ENCODE measurements at regions not wholly inside any gene's neighbourhood (a gene's known extent, or its start where the extent isn't known, plus 50 kb on each side); places are given as distances from the start of the nearest gene placed in this dataset.
"Not testable (repeated sequence)": the region's sequence is repeated elsewhere in the genome, so short reads cannot be mapped to it uniquely, and the experiment has no call there.

- DNase-seq = no peak
These were observed 1696.3 kb upstream of the TMEFF2 start for GRCh38 chr2:193891023-193891422.

- DNase-seq = no peak
These were observed 1690.7 kb upstream of the TMEFF2 start for GRCh38 chr2:193885419-193885818.

- DNase-seq = no peak
These were observed 1689.1 kb upstream of the TMEFF2 start for GRCh38 chr2:193883820-193884219.

DNA sequence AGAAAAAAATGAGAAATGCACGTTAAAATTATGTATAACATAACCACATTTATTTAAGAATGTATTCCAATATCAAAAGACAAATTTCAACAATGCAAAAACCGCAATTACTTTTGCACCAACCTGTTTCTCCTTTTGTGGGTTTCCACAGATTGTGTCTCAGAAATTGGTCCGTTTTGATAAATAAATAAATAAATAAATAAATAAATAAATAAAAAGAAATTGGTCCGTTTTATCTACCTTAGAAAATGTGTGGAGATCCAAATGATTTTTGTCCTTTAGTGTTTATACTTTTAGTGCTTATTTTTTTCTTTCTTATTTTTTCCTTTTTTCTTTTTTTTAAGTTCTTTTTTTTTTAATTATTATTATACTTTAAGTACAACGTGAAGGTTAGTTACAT, 1682.2 kb upstream of the TMEFF2 start:
- no peak for DNase-seq

- DNase-seq = no peak
These were observed 1674.8 kb upstream of the TMEFF2 start for GRCh38 chr2:193869564-193869963.

GRCh38 chr2:193868833-193869232, 1674.1 kb upstream of the TMEFF2 start:
- no peak for DNase-seq

- no peak for DNase-seq
These were observed 1673.4 kb upstream of the TMEFF2 start for GRCh38 chr2:193868132-193868531.

DNA sequence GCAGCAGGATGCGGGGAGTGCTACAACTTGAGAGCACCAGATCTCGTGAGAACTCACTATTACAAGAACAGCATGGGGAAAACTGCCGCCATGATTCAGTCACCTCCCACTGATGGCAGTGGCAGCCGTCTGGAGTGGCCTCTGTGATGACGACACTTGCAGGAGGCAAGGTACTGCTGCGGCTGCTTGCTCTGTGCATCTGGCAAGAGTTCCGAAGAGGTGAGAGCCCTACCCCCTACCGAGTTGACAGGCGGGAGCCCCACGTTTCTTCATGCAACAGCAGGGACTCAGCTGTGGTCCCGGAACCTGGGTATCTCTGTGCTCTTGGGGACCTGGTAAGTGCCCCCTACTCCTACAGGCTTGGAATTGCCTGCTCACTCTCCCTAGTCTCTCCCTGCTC, 1672.7 kb upstream of the TMEFF2 start:
- no peak for DNase-seq

DNA sequence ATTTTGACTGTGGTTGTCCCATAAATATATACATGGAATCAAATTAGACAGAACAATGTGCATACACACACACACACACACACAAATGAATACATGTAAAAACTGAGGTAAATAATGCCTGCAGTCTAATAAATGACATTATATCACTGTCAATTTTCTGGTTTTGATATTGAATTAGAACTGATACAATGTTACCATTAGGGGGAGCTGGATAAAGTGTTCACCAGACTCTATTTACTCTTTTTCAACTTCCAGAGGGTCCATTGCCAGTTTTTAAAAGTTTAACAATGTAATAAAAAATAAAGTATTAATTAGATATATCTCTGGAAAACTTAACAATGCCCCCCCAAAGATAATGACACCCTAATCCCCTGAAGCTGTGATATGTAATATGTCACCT, 1666.8 kb upstream of the TMEFF2 start:
- DNase-seq = no peak

- DNase-seq = no peak
These were observed 1653.3 kb upstream of the TMEFF2 start for GRCh38 chr2:193847991-193848390.

- DNase-seq = no peak
These were observed 1652.4 kb upstream of the TMEFF2 start for GRCh38 chr2:193847130-193847529.

DNA sequence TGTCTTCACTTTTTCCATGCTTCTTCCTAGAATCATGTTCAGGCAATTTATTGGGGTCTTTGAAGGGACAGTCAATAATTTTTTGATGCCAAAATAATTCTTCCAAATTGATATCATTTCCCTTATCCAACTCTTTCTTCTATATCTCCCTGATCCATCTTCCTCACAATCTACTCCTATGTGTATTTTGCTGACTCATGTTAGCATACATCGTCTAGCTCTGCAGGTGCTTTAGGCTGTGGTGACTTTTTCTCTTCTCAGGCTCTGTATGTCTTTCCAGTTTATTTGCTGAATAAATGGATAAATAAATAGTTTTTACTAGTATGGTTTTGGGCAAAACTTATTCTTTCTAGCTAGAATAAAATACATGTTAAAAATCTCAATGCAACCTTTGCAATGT, 1650.9 kb upstream of the TMEFF2 start:
- DNase-seq = no peak

- DNase-seq = no peak
These were observed 1648.9 kb upstream of the TMEFF2 start for GRCh38 chr2:193843675-193844074.

- no peak for DNase-seq
These were observed 1646.8 kb upstream of the TMEFF2 start for GRCh38 chr2:193841384-193842150.

- no peak for DNase-seq
These were observed 1642.5 kb upstream of the TMEFF2 start for GRCh38 chr2:193837111-193837738.

DNA sequence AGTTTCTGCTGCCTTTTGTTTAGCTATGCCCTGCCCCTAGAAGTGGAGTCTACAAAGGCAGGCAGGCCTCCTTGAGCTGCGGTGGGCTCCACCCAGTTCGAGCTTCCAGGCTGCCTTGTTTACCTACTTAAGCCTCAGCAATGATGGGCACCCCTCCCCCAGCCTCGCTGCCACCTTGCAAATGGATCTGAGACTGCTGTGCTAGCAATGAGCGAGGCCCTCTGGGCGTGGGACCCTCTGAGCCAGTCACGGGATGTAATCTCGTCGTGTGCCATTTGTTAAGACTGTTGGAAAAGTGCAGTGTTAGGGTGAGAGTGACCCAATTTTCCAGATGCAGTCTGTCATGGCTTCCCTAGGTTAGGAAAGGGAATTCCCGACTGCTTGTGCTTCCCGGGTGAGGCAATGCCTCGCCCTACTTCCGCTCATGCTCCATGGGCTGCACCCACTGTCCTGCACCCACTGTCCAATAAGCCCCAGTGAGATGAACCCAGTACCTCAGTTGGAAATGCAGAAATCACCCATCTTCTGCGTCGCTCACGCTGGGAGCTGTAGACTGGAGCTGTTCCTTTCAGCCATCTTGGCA, 1641.8 kb upstream of the TMEFF2 start:
- not testable (repeated sequence) for DNase-seq

DNA sequence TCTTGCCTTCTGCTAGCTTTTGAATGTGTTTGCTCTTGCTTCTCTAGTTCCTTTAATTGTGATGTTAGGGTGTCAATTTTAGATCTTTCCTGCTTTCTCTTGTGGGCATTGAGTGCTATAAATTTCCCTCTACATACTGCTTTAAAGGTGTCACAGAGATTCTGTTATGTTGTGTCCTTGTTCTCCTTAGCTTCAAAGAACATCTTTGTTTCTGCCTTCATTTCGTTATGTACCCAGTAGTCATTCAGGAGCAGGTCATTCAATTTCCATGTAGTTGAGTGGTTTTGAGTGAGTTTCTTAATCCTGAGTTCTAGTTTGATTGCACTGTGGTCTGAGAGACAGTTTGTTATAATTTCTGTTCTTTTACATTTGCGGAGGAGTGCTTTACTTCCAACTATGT, 1639.2 kb upstream of the TMEFF2 start:
- DNase-seq = not testable (repeated sequence)

- DNase-seq = no peak
These were observed 1629.7 kb upstream of the TMEFF2 start for GRCh38 chr2:193824474-193824873.

GRCh38 chr2:193818801-193819499, 1624.2 kb upstream of the TMEFF2 start:
- DNase-seq = no peak

DNA sequence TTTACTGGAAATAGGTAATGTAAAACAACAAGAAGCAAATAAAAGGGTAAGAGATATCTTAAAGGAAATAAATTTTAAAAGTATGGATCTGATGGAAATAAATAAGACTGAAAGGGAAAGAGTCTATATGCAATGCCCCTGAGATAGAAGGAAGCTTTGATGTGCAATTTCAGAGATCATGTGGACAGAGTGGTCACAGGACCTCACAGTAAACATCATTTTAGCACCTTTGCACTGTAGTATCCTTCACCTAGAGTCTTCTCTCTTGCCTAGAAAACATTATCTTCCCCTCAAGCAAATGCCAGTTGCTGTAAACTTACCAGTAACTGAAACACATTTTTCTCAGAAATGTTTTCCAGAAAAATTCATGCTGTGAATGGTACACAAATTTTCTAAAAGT, 1621.3 kb upstream of the TMEFF2 start:
- DNase-seq = no peak

DNA sequence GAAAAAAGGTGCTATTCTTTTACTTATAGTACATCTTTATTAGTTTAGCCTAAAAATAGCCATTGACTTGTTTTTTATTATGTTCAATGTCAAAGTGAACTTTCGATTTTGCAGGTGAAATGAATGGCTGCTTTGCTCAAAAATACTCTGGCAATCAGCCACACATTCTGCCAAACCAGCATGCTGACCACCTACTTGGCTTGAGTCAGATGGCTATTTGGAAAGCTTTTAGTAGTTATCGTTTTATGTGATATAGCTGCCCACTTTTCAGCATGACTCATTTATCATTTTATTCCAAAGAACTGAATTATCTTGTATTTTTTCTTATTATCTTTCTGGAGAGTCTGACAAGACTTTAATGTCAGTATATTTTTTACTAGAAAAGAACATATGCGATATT, 1615.8 kb upstream of the TMEFF2 start:
- DNase-seq = no peak

DNA sequence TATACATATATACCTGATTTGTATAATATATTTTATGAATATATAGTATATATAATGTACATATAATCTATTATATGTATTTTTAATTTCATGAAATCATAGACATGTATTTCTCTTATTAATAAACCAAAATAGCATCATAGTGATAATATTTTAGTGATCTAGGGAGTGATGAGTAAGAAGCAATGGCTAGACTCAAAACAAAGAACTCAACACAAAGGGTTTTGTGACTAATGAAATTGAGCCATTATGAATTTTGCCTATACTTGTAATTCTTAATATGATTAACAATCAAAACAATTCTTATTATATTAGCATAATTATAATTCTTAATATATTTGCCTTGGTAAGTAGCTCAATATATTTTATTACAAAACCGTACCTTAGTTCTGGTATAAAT, 1614.1 kb upstream of the TMEFF2 start:
- DNase-seq = no peak

GRCh38 chr2:193806088-193806774, 1611.5 kb upstream of the TMEFF2 start:
- no peak for DNase-seq
